T-cell (primary cell): ENCODE measurements at regions not wholly inside any gene's neighbourhood (a gene's known extent, or its start where the extent isn't known, plus 50 kb on each side); places are given as distances from the start of the nearest gene placed in this dataset.
"Not testable (repeated sequence)": the region's sequence is repeated elsewhere in the genome, so short reads cannot be mapped to it uniquely, and the experiment has no call there.

ENCODE experiments used
- ATAC-seq, 4 experiments: fragments of 200-7000 bp in 3 of 4; fragments of 150-1000 bp in 1 of 4; cut with Tn5 transposase; replicated peaks in 1 of 4; 1 replicate in 3 of 4; 2 replicates in 1 of 4; pipeline ENCODE4 v1.10.0; 2021; ENCODE audit warnings: moderate library complexity in 3 of 4, mild to moderate bottlenecking in 2 of 4, moderate number of reproducible peaks in 1 of 4
- CTCF ChIA-PET, 2 donors: fragments of 300-600 bp; sonication (Branson Sonifier 250); formaldehyde crosslinking; loops; one replicate each; lab custom pipeline; 2022; ENCODE audit warnings: antibody characterized with exemption in 2 of 2; lab: Charles Lee
- POLR2A ChIA-PET, 2 donors: fragments of 300-600 bp; sonication (Branson Sonifier 250); formaldehyde crosslinking; loops; one replicate each; lab custom pipeline; 2022; ENCODE audit warnings: antibody characterized with exemption in 2 of 2; lab: Charles Lee
- DNase-seq, 35 experiments: peaks; one replicate each; pipeline versions ENCODE4 v3.0.0 to v3.0.0-alpha.2; 2013 to 2023
- H3K27ac ChIP-seq: one replicate; pipeline ENCODE4 v1.5.1; 2013; ENCODE audit warnings: low read length
- H3K27me3 ChIP-seq, 2 experiments: replicated peaks in 1 of 2; 1 replicate in 1 of 2; 2 replicates in 1 of 2; pipeline versions ENCODE4 v1.6.1 to v1.7.0; 2013; ENCODE audit warnings: low read length in 1 of 2, mixed read lengths in 1 of 2; ENCODE audit not compliant: control insufficient read depth in 2 of 2, insufficient read depth in 2 of 2; ENCODE audit errors: extremely low read depth in 1 of 2
- H3K36me3 ChIP-seq, 2 donors: 1 replicate in 1 of 2; 2 replicates in 1 of 2; pipeline versions ENCODE4 v1.6.1 to v1.7.0; 2013; ENCODE audit warnings: low read length in 1 of 2; ENCODE audit not compliant: control insufficient read depth in 2 of 2, insufficient read depth in 1 of 2; ENCODE audit errors: extremely low read depth in 1 of 2
- H3K4me1 ChIP-seq, 2 experiments: 1 replicate in 1 of 2; 2 replicates in 1 of 2; pipeline versions ENCODE4 v1.6.1 to v1.7.0; 2013; ENCODE audit warnings: low read length in 2 of 2, mixed read lengths in 1 of 2; ENCODE audit not compliant: insufficient read depth in 2 of 2, control insufficient read depth in 1 of 2; ENCODE audit errors: extremely low read depth in 1 of 2
- H3K4me3 ChIP-seq, 2 donors: 1 replicate in 1 of 2; 2 replicates in 1 of 2; pipeline versions ENCODE4 v1.5.1 to v1.7.0; 2013; ENCODE audit warnings: mild to moderate bottlenecking in 2 of 2, low read length in 1 of 2, moderate library complexity in 1 of 2; ENCODE audit not compliant: control insufficient read depth in 1 of 2; ENCODE audit errors: extremely low read depth in 1 of 2
- H3K9me3 ChIP-seq: 2 replicates; pipeline ENCODE4 v1.7.0; 2013
- H3K27ac Mint-ChIP-seq, 2 donors: one replicate each; pipeline ENCODE4 v1.8.0; 2020 to 2021; ENCODE audit warnings: mild to moderate bottlenecking in 2 of 2, mixed read lengths in 2 of 2
- H3K27me3 Mint-ChIP-seq, 2 donors: one replicate each; pipeline ENCODE4 v1.8.0; 2021 to 2022; ENCODE audit warnings: mixed read lengths in 2 of 2
- H3K36me3 Mint-ChIP-seq: one replicate; pipeline ENCODE4 v1.8.0; 2021; ENCODE audit warnings: mixed read lengths
- H3K4me1 Mint-ChIP-seq, 3 donors: one replicate each; pipeline ENCODE4 v1.8.0; 2020 to 2022; ENCODE audit warnings: mixed read lengths in 3 of 3, mild to moderate bottlenecking in 1 of 3
- H3K4me3 Mint-ChIP-seq, 3 donors: one replicate each; pipeline ENCODE4 v1.8.0; 2020 to 2022; ENCODE audit warnings: mild to moderate bottlenecking in 3 of 3, mixed read lengths in 3 of 3, moderate library complexity in 3 of 3
- H3K9me3 Mint-ChIP-seq, 3 donors: one replicate each; pipeline ENCODE4 v1.8.0; 2020 to 2022; ENCODE audit warnings: mixed read lengths in 3 of 3
- WGBS: methylation state at CpG from one replicate; pipeline ENCODE4 v1.1.5; 2013; ENCODE audit warnings: missing lambda C conversion rate; ENCODE audit not compliant: insufficient coverage; 5-methylcytosine and 5-hydroxymethylcytosine counted together

DNA sequence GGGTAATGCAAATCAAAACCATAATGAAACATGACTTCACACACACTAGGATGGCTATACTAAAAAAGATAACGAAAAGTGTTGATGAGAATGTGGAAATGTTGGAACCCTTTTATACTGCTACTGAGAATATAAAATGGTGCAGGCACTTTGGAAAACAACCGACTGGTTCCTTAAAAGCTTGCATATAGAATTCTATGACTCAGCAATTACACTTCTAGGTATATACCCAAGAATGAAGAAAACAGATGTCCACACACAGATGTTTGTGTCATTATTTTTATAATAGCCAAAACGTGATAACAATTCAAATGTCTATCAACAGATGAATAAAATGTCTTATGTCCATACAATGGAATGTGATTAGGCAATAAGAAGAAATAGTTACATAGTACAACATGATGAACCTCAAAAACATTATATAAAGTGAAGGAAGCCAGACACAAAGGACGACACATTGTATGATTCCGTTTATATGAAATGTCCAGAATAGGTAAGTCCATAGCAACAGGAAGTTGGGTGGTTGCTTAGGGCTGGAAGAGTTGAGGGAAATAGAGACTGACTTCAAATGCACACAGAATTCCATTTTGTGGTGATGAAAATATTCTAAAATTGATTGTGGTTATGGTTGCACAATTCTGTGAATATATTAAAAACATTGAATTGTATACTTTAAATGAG is 148.3 kb upstream of the PHYHIPL start:
- ChIA-PET POLR2A (interaction anchor here in 1 of 2 donors (1.0 kb wide), 1 partner anchor 673 kb away, joined by 3 read pairs; no protein-coding TSS in a partner anchor), CTCF (no interaction called here)
- H3K36me3 Mint-ChIP-seq = no peaks in the 10 kb centered on the region
- H3K36me3 ChIP-seq = no peaks in the 10 kb centered on the region
- no peak overlapping the region for H3K4me3 ChIP-seq
- no peaks in the 10 kb centered on the region for H3K4me1 ChIP-seq
- ATAC-seq (no peak), DNase-seq (no peak)
- no peaks in the 10 kb centered on the region for H3K27me3 Mint-ChIP-seq
- no peaks in the 10 kb centered on the region for H3K4me1 Mint-ChIP-seq
- H3K27ac Mint-ChIP-seq = no peak overlapping the region
- no peaks in the 10 kb centered on the region for H3K27me3 ChIP-seq
- H3K9me3 Mint-ChIP-seq = peaks cover 0 to 10% (median 8%) of the 10 kb centered on the region in 3 donors
- no peak overlapping the region for H3K4me3 Mint-ChIP-seq
- H3K27ac ChIP-seq = no peak overlapping the region
- H3K9me3 ChIP-seq = no peaks in the 10 kb centered on the region
- no CpG with 5 or more reads among the region's 5 CpGs for WGBS

- Histone ChIP-seq H3K9me3 (no peaks in the 10 kb centered on the region), H3K36me3 (no peaks in the 10 kb centered on the region), H3K4me3 (no peak overlapping the region), H3K4me1 (no peaks in the 10 kb centered on the region), H3K27ac (no peak overlapping the region), H3K27me3 (no peaks in the 10 kb centered on the region)
- Mint-ChIP-seq H3K9me3 (peaks cover 0 to 13% (median 4%) of the 10 kb centered on the region in 3 donors), H3K36me3 (no peaks in the 10 kb centered on the region), H3K27ac (no peak overlapping the region), H3K4me3 (no peak overlapping the region), H3K4me1 (no peaks in the 10 kb centered on the region), H3K27me3 (no peaks in the 10 kb centered on the region)
- POLR2A ChIA-PET = no interaction called here
- CTCF ChIA-PET = no interaction called here
- no peak for DNase-seq
- ATAC-seq = no peak
- WGBS = 83% methylated on average over 2 of the region's 6 CpGs
Measured at GRCh38 chr10:59033622-59034021, 142.8 kb upstream of the PHYHIPL start.

GRCh38 chr10:59036311-59037017 is 140.0 kb upstream of the PHYHIPL start:
- Mint-ChIP-seq H3K27me3 (no peaks in the 10 kb centered on the region), H3K9me3 (peaks cover 0 to 19% (median 11%) of the 10 kb centered on the region in 3 donors)
- 67% methylated on average over 1 of the region's 3 CpGs for WGBS

GRCh38 chr10:59037018-59037389 is 139.4 kb upstream of the PHYHIPL start:
- no peaks in the 10 kb centered on the region for H3K27me3 Mint-ChIP-seq
- Histone ChIP-seq H3K9me3 (no peaks in the 10 kb centered on the region), H3K36me3 (no peaks in the 10 kb centered on the region), H3K4me1 (no peaks in the 10 kb centered on the region), H3K4me3 (no peak overlapping the region), H3K27ac (no peak overlapping the region), H3K27me3 (no peaks in the 10 kb centered on the region)
- no peak overlapping the region for H3K27ac Mint-ChIP-seq
- H3K4me3 Mint-ChIP-seq = no peak overlapping the region
- H3K4me1 Mint-ChIP-seq = no peaks in the 10 kb centered on the region
- H3K36me3 Mint-ChIP-seq = no peaks in the 10 kb centered on the region
- H3K9me3 Mint-ChIP-seq = peaks cover 0 to 19% (median 13%) of the 10 kb centered on the region in 3 donors
- POLR2A ChIA-PET = no interaction called here
- CTCF ChIA-PET = no interaction called here
- ATAC-seq (no peak), DNase-seq (no peak)
- no CpG with 5 or more reads among the region's 2 CpGs for WGBS

More at GRCh38 chr10:59036311-59037017, 140.0 kb upstream of the PHYHIPL start:
- no peak overlapping the region for H3K4me3 Mint-ChIP-seq
- ATAC-seq (no peak), DNase-seq (no peak)
- Histone ChIP-seq H3K36me3 (no peaks in the 10 kb centered on the region), H3K27me3 (no peaks in the 10 kb centered on the region), H3K4me1 (no peaks in the 10 kb centered on the region), H3K9me3 (no peaks in the 10 kb centered on the region), H3K4me3 (no peak overlapping the region), H3K27ac (no peak overlapping the region)
- no peaks in the 10 kb centered on the region for H3K4me1 Mint-ChIP-seq
- CTCF ChIA-PET = no interaction called here
- H3K27ac Mint-ChIP-seq = no peak overlapping the region
- H3K36me3 Mint-ChIP-seq = no peaks in the 10 kb centered on the region
- POLR2A ChIA-PET = no interaction called here

GRCh38 chr10:59037506-59037905 is 138.9 kb upstream of the PHYHIPL start:
- H3K36me3 Mint-ChIP-seq = no peaks in the 10 kb centered on the region
- ChIA-PET CTCF (no interaction called here), POLR2A (no interaction called here)
- H3K9me3 ChIP-seq = no peaks in the 10 kb centered on the region
- no peaks in the 10 kb centered on the region for H3K36me3 ChIP-seq
- H3K4me3 ChIP-seq = no peak overlapping the region
- no peak for ATAC-seq
- no peak for DNase-seq
- H3K4me3 Mint-ChIP-seq = no peak overlapping the region
- H3K27ac Mint-ChIP-seq = no peak overlapping the region
- H3K4me1 Mint-ChIP-seq = no peaks in the 10 kb centered on the region
- H3K4me1 ChIP-seq = no peaks in the 10 kb centered on the region
- no peak overlapping the region for H3K27ac ChIP-seq
- WGBS = no CpG with 5 or more reads among the region's 1 CpG
- H3K27me3 ChIP-seq = no peaks in the 10 kb centered on the region
- H3K27me3 Mint-ChIP-seq = no peaks in the 10 kb centered on the region
- peaks cover 0 to 19% (median 13%) of the 10 kb centered on the region in 3 donors for H3K9me3 Mint-ChIP-seq

DNA sequence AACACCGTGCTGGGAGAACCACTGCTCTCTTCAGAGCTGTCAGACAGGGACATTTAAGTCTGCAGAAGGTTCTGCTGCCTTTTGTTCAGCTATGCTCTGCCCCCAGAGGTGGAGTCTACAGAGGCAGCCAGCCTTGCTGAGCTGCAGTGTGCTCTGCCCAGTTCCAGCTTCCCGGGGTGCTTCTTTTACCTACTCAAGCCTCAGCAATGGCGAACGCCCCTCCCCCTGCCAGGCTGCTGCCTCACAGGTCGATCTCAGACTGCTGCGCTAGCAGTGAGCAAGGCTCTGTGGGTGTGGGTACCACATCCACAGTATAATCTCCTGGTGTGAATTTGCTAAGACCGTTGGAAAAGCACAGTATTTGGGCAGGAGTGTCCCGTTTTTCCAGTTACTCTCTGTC is 133.1 kb upstream of the PHYHIPL start:
- H3K4me1 Mint-ChIP-seq, H3K27ac ChIP-seq, H3K27me3 ChIP-seq, H3K9me3 ChIP-seq, H3K4me3 Mint-ChIP-seq, H3K36me3 Mint-ChIP-seq, H3K4me1 ChIP-seq, DNase-seq, ATAC-seq, H3K36me3 ChIP-seq, H3K27me3 Mint-ChIP-seq, CTCF ChIA-PET, H3K27ac Mint-ChIP-seq, H3K4me3 ChIP-seq, POLR2A ChIA-PET: not testable (repeated sequence)
- H3K9me3 Mint-ChIP-seq = peaks cover 0 to 23% (median 16%) of the 10 kb centered on the region in 3 donors
- 60% methylated on average over 4 of the region's 8 CpGs for WGBS
